Panc1 (cell line): ENCODE measurements at regions not wholly inside any gene's neighbourhood (a gene's known extent, or its start where the extent isn't known, plus 50 kb on each side); places are given as distances from the start of the nearest gene placed in this dataset.

ENCODE experiments used
- POLR2AphosphoS5 ChIP-seq: IDR thresholded peaks from 2 replicates; pipeline ENCODE4 v1.6.1; 2012; ENCODE audit warnings: mild to moderate bottlenecking, low read depth, low read length, moderate library complexity
- REST ChIP-seq, 2 experiments: IDR thresholded peaks; 2 replicates each; pipeline ENCODE4 v1.6.1; 2011 to 2012; ENCODE audit warnings: low read depth in 2 of 2, control low read depth in 1 of 2, low read length in 1 of 2, mild to moderate bottlenecking in 1 of 2, moderate library complexity in 1 of 2; ENCODE audit not compliant: insufficient read depth in 1 of 2
- TF ChIP-seq, protein P1 (sequence below): fragments of 450-650 bp; IDR thresholded peaks from 2 replicates; pipeline ENCODE4 v1.5.1; 2017; ENCODE audit warnings: mild to moderate bottlenecking

DNA sequence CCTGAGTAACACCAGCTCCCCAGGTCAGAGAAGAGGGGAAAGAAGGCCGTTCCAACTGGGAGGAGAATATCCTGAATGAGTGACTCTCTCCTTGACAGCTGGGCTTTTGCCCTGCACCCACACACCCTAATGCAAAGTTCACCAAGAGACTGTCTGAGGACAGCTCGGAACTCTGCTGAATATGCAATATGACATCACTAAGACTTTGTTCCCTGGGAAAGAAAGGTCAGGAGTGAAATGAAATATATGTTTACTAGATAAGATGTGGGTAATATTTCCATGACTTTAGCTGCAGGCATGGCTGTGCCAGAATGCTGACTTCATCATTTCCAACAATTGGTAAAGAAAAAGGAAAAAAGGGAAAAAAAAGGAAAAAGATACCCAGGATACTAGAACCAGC lies 488.2 kb upstream of the RAB6C start:
- TF ChIP-seq POLR2AphosphoS5 (no peak), REST (IDR thresholded peaks at IDR 0.05; ENCODE audit: insufficient read depth in 1 of 2, low read depth in 2 of 2, low read length in 1 of 2) (no peak)
- TF ChIP-seq, protein P1, sequence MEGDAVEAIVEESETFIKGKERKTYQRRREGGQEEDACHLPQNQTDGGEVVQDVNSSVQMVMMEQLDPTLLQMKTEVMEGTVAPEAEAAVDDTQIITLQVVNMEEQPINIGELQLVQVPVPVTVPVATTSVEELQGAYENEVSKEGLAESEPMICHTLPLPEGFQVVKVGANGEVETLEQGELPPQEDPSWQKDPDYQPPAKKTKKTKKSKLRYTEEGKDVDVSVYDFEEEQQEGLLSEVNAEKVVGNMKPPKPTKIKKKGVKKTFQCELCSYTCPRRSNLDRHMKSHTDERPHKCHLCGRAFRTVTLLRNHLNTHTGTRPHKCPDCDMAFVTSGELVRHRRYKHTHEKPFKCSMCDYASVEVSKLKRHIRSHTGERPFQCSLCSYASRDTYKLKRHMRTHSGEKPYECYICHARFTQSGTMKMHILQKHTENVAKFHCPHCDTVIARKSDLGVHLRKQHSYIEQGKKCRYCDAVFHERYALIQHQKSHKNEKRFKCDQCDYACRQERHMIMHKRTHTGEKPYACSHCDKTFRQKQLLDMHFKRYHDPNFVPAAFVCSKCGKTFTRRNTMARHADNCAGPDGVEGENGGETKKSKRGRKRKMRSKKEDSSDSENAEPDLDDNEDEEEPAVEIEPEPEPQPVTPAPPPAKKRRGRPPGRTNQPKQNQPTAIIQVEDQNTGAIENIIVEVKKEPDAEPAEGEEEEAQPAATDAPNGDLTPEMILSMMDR, result no peak
